OCI-LY7 (cell line): ENCODE measurements at regions not wholly inside any gene's neighbourhood (a gene's known extent, or its start where the extent isn't known, plus 50 kb on each side); places are given as distances from the start of the nearest gene placed in this dataset.

ENCODE experiments used
- CTCF ChIP-seq: fragments of 200-600 bp; sonication (generic); conservative IDR thresholded peaks from 2 replicates; pipeline ENCODE4 v1.5.1; 2014; ENCODE audit warnings: mild to moderate bottlenecking, antibody characterized with exemption, low read length, moderate library complexity, mixed read lengths
- EZH2phosphoT487 ChIP-seq: fragments of 200-600 bp; sonication (generic); IDR thresholded peaks from 2 replicates; pipeline ENCODE4 v1.6.1; 2018; ENCODE audit warnings: low read depth, borderline replicate concordance, mild to moderate bottlenecking, mixed run types, antibody characterized with exemption, low read length, moderate library complexity, mixed read lengths

DNA sequence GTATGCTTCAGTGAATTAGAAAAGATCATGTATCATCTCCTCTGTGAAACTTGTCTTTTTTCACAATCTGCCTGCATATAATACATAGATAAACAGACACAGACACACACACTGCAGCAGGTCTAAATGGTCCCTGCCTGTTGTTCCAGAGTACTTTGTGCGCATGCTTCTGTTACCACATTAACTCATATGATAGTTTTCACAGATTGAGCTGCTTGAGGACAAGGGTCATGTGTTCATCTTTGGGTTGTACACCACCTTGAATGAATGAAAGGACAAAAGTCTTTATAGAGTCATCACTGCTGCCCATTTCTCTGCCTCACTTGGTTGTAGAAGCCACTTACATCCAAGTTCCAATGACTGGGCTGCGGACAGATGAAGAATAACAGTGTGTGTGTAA lies 72.7 kb upstream of the GLS start:
- no peak for TF ChIP-seq CTCF
- TF ChIP-seq EZH2phosphoT487 = no peak
